ENCODE measurements at regions not wholly inside any gene's neighbourhood (a gene's known extent, or its start where the extent isn't known, plus 50 kb on each side); places are given as distances from the start of the nearest gene placed in this dataset.

DNA sequence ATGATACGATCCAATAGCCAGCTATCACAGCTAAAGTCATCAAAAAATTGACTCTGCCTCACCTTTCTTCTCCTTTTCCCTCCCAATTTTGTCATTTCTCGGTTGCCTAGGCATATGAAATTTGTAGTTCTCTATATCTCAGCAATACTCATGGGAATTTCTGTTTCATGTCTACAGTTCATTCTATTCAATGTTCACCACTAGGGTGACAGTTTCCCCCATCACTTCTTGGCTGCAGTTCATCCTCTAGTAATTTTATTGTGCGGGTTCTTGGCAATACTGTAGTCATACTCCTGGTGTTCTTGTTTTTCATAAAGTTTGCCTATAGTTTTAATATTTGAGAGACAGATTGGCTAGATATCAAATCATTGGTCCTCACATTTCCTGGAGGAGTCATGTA, 872.2 kb upstream of the ID2 start:
- no peak for TF ChIP-seq CTCF (IDR thresholded peaks at IDR 0.05 in 4 of 5, conservative IDR thresholded peaks at IDR 0.05 in 1 of 5)
- no peak for TF ChIP-seq POLR2A (IDR thresholded peaks at IDR 0.05)
